Medulla oblongata (tissue), 1 donor: ENCODE measurements at regions not wholly inside any gene's neighbourhood (a gene's known extent, or its start where the extent isn't known, plus 50 kb on each side); places are given as distances from the start of the nearest gene placed in this dataset.

Experiments
- DNase-seq: peaks from one replicate; pipeline ENCODE4 v3.0.0-alpha.2; 2015; ENCODE audit errors: extremely low spot score

- no peak for DNase-seq
These were observed 60.4 kb upstream of the IRX6 start for GRCh38 chr16:55263271-55264250.

DNA sequence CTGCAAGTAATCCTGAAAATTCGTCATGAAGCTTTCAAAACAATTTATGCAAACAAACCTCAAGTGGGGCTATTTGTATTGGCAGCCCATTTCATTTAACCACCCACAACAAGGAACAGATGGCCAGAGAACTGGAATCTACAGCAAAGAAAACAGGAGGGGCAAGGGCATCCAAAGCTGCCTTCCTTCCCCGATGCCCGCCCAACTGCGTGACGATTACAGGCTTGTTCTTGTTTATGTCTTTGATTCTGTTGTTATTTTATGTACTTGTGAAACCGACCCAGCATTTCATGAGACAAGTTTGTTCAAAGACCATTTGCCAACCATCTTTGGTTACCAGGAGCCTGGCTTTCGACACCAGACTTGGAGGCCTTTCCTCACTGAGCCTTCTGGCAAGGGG, 59.1 kb upstream of the IRX6 start:
- DNase-seq: no peak

GRCh38 chr16:55265926-55266325, 58.1 kb upstream of the IRX6 start:
- no peak for DNase-seq

- no peak for DNase-seq
These were observed 52.0 kb upstream of the IRX6 start for GRCh38 chr16:55271945-55272513.

GRCh38 chr16:55272744-55273143, 51.3 kb upstream of the IRX6 start:
- no peak for DNase-seq

GRCh38 chr16:55273356-55273755, 50.6 kb upstream of the IRX6 start:
- DNase-seq: no peak

GRCh38 chr16:55273959-55274358, 50.0 kb upstream of the IRX6 start:
- no peak for DNase-seq
